ENCODE measurements at regions not wholly inside any gene's neighbourhood (a gene's known extent, or its start where the extent isn't known, plus 50 kb on each side); places are given as distances from the start of the nearest gene placed in this dataset.

DNA sequence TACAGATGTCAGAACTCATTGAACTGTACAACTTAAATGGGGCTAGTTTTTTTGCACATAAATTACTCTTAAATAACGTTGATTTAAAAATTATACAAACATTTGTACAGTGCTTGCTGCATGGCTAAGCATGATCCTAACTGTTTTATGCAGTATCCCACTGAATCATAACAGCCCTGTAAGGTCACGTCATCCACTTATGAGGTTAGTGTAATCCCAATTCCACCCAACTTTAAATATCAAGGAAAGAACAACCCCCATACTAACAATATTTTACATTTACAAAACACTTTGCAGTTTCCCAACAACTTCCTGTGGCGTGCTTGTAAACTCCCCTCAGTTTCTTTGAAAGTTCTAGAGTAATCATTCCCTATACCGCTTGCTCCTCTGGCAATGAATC is 190.1 kb upstream of the SALL1 start:
- TF ChIP-seq TAF1 (IDR thresholded peaks at IDR 0.05; ENCODE audit: low read depth) (no peak), CREB1 (IDR thresholded peaks at IDR 0.05; ENCODE audit: low read depth) (no peak), TCF12 (IDR thresholded peaks at IDR 0.05; ENCODE audit: low read depth) (no peak), FOXM1 (IDR thresholded peaks at IDR 0.05; ENCODE audit: borderline replicate concordance, low read depth) (no peak), RAD21 (IDR thresholded peaks at IDR 0.05; ENCODE audit: low read depth) (no peak), EP300 (IDR thresholded peaks at IDR 0.05; ENCODE audit: borderline replicate concordance) (no peak), TEAD4 (IDR thresholded peaks at IDR 0.05) (no peak), ZBTB7A (IDR thresholded peaks at IDR 0.05; ENCODE audit: low read depth) (no peak), EGR1 (IDR thresholded peaks at IDR 0.05) (no peak)
- TF ChIP-seq, protein P1, sequence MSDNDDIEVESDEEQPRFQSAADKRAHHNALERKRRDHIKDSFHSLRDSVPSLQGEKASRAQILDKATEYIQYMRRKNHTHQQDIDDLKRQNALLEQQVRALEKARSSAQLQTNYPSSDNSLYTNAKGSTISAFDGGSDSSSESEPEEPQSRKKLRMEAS (IDR thresholded peaks at IDR 0.05), result no peak
- TF ChIP-seq, protein P2, sequence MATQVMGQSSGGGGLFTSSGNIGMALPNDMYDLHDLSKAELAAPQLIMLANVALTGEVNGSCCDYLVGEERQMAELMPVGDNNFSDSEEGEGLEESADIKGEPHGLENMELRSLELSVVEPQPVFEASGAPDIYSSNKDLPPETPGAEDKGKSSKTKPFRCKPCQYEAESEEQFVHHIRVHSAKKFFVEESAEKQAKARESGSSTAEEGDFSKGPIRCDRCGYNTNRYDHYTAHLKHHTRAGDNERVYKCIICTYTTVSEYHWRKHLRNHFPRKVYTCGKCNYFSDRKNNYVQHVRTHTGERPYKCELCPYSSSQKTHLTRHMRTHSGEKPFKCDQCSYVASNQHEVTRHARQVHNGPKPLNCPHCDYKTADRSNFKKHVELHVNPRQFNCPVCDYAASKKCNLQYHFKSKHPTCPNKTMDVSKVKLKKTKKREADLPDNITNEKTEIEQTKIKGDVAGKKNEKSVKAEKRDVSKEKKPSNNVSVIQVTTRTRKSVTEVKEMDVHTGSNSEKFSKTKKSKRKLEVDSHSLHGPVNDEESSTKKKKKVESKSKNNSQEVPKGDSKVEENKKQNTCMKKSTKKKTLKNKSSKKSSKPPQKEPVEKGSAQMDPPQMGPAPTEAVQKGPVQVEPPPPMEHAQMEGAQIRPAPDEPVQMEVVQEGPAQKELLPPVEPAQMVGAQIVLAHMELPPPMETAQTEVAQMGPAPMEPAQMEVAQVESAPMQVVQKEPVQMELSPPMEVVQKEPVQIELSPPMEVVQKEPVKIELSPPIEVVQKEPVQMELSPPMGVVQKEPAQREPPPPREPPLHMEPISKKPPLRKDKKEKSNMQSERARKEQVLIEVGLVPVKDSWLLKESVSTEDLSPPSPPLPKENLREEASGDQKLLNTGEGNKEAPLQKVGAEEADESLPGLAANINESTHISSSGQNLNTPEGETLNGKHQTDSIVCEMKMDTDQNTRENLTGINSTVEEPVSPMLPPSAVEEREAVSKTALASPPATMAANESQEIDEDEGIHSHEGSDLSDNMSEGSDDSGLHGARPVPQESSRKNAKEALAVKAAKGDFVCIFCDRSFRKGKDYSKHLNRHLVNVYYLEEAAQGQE (IDR thresholded peaks at IDR 0.05; ENCODE audit: low read depth), result no peak
- TF ChIP-seq, protein P3, sequence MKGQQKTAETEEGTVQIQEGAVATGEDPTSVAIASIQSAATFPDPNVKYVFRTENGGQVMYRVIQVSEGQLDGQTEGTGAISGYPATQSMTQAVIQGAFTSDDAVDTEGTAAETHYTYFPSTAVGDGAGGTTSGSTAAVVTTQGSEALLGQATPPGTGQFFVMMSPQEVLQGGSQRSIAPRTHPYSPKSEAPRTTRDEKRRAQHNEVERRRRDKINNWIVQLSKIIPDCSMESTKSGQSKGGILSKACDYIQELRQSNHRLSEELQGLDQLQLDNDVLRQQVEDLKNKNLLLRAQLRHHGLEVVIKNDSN (IDR thresholded peaks at IDR 0.05), result no peak

DNA sequence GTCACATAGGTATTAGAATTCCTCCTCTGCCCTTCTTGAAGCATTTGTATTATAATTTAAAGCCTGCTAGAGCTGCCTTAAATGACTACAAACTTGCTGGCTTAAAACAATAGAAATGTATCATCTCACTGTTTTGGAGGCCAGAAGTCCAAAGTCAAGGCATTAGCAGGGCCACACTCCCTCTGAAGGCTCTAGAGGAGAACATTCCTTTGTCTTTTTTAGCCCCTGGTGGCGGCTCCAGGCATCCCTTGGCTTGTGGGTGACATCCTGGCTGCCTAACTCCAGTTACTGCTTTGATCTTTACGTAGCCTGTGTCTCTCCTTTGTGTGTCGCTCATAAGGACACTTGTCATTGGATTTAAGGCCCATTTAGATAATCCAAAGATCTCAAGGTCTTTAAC is 186.6 kb upstream of the SALL1 start:
- TF ChIP-seq EP300 (IDR thresholded peaks at IDR 0.05; ENCODE audit: borderline replicate concordance) (no peak), TAF1 (IDR thresholded peaks at IDR 0.05; ENCODE audit: low read depth) (no peak), ZBTB7A (IDR thresholded peaks at IDR 0.05; ENCODE audit: low read depth) (no peak), CEBPB (IDR thresholded peaks at IDR 0.05) (no peak), EGR1 (IDR thresholded peaks at IDR 0.05) (no peak), CREB1 (IDR thresholded peaks at IDR 0.05; ENCODE audit: low read depth) (no peak), TCF12 (IDR thresholded peaks at IDR 0.05; ENCODE audit: low read depth) (no peak), FOXM1 (IDR thresholded peaks at IDR 0.05; ENCODE audit: borderline replicate concordance, low read depth) (no peak), TEAD4 (IDR thresholded peaks at IDR 0.05) (no peak)
- TF ChIP-seq, protein P3 (IDR thresholded peaks at IDR 0.05), result no peak
- TF ChIP-seq, protein P1 (IDR thresholded peaks at IDR 0.05), result no peak

DNA sequence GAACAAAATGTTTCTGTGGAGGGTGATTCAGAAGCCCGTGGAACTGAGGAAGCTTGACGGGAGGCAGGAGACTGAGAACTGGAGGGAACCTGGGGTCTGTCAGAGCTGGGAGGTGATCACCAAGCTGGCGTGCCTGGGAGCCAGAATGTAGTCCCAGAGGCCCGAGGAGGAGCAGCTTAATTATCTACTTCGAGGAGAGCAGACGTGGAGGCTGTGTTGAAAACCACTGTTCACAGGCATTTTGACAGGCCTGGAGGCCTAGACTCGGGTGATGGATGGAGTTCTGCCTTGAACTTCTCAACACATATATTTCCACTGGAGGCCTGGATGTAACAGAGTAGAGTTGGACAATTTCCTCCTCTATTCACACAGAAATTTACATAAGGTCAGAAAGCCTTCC is 177.7 kb upstream of the SALL1 start:
- TF ChIP-seq TEAD4 (IDR thresholded peaks at IDR 0.05), result no peak
- TF ChIP-seq YY1 (IDR thresholded peaks at IDR 0.05; ENCODE audit: low read depth), result no peak
- TF ChIP-seq CEBPB (IDR thresholded peaks at IDR 0.05), result no peak
- TF ChIP-seq TCF12 (IDR thresholded peaks at IDR 0.05; ENCODE audit: low read depth), result no peak
- no peak for TF ChIP-seq TAF1 (IDR thresholded peaks at IDR 0.05; ENCODE audit: low read depth)
- TF ChIP-seq CREB1 (IDR thresholded peaks at IDR 0.05; ENCODE audit: low read depth), result no peak
- no peak for TF ChIP-seq EP300 (IDR thresholded peaks at IDR 0.05; ENCODE audit: borderline replicate concordance)
- TF ChIP-seq, protein P3 (IDR thresholded peaks at IDR 0.05), result no peak
- TF ChIP-seq RAD21 (IDR thresholded peaks at IDR 0.05; ENCODE audit: low read depth), result no peak

DNA sequence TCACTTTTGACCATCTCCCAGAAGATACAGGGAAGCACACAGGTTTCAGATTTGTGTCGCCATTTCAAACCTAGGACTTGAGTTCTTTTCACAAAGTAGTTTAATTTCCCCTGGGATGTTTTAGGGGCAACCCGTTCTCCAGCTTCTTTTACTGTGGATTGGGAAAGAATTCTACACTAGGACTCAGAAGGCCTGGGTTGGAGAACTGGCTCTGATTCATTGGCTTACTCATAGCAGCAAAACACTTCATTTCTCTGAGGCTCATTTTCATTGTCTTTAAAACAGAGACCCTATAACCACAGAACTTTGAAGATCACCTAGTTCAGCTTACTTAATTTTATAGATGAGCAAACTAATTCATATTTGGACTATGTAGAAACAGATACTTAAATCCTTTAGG is 175.9 kb upstream of the SALL1 start:
- TF ChIP-seq YY1 (IDR thresholded peaks at IDR 0.05; ENCODE audit: low read depth) (no peak), ZBTB7A (IDR thresholded peaks at IDR 0.05; ENCODE audit: low read depth) (no peak), TAF1 (IDR thresholded peaks at IDR 0.05; ENCODE audit: low read depth) (no peak), NFIC (IDR thresholded peaks at IDR 0.05) (no peak), EGR1 (IDR thresholded peaks at IDR 0.05) (no peak), TEAD4 (IDR thresholded peaks at IDR 0.05) (no peak)

DNA sequence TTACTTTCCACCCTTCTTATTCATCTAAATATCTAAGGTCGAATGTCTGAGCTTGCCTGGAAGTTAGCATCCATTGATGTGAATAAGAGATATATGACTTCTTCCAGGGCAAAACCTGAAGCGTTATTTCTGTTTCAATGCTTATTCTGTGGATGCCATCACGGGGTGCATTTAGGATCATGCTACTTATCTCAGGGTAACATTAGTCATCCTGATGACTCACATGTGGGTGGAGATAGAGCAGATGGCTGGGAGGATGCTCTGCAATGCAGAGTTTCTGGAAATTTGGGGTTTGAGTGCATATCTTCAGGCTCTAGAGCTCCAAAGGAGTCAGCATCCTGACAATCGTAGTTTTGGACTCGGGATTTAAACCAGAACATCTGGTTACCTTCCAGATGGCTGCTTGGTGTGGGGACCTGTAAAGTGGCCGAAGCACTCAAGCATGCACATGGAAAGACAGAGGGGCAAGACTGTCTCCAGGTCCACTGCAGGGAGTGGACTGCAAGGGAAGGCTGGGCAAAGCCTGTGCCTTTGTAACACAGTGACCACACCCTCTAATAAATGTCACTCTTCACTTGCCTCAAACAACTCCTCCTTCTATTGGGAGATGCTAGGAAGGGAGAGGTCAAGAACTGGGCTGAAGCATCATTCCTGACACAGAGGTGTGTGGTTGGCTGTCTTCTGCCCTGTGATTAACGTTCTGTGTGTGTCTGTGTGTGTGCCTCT is 175.2 kb upstream of the SALL1 start:
- no peak for TF ChIP-seq TAF1 (IDR thresholded peaks at IDR 0.05; ENCODE audit: low read depth)
- no peak for TF ChIP-seq ZBTB7A (IDR thresholded peaks at IDR 0.05; ENCODE audit: low read depth)
- no peak for TF ChIP-seq CREB1 (IDR thresholded peaks at IDR 0.05; ENCODE audit: low read depth)
- TF ChIP-seq, protein P2 (IDR thresholded peaks at IDR 0.05; ENCODE audit: low read depth), result no peak
- TF ChIP-seq, protein P3 (IDR thresholded peaks at IDR 0.05), result no peak
- TF ChIP-seq TCF12 (IDR thresholded peaks at IDR 0.05; ENCODE audit: low read depth), result no peak
